ENCODE measurements at regions not wholly inside any gene's neighbourhood (a gene's known extent, or its start where the extent isn't known, plus 50 kb on each side); places are given as distances from the start of the nearest gene placed in this dataset.

GRCh38 chr6:100980949-100981348 lies 99.8 kb upstream of the ASCC3 start:
- TF ChIP-seq POLR2A (IDR thresholded peaks at IDR 0.05) (no peak), CTCF (IDR thresholded peaks at IDR 0.05) (no peak)

Measured in heart left ventricle (tissue), 13 donors.